ENCODE measurements at regions not wholly inside any gene's neighbourhood (a gene's known extent, or its start where the extent isn't known, plus 50 kb on each side); places are given as distances from the start of the nearest gene placed in this dataset.

- H3K9me3 ChIP-seq (ENCODE audit: control insufficient read depth in 2 of 2, insufficient read depth in 1 of 2, low read length in 1 of 2): no peaks in the 10 kb centered on the region
- no peaks in the 10 kb centered on the region for H3K36me3 ChIP-seq (ENCODE audit: control insufficient read depth in 2 of 2, insufficient read depth in 2 of 2, low read length in 1 of 2)
- no peak for DNase-seq (ENCODE audit: low read depth in 6 of 9, low spot score in 9 of 9)
- WGBS: 97% methylated on average over 6 of the region's 6 CpGs
- H3K27me3 ChIP-seq (ENCODE audit: control insufficient read depth in 2 of 2, insufficient read depth in 1 of 2, low read length in 1 of 2): no peaks in the 10 kb centered on the region
- H3K4me3 ChIP-seq (ENCODE audit: low read length in 2 of 2): no peak overlapping the region
- H3K4me1 ChIP-seq (ENCODE audit: control insufficient read depth in 2 of 2, insufficient read depth in 2 of 2, low read length in 2 of 2): no peaks in the 10 kb centered on the region
- H3K27ac ChIP-seq (ENCODE audit: low read depth in 1 of 2, low read length in 1 of 2): no peak overlapping the region
Measured at GRCh38 chr9:108283696-108284095, 572.1 kb downstream of the ACTL7B start.

GRCh38 chr9:108282872-108283271, 572.9 kb downstream of the ACTL7B start:
- Histone ChIP-seq H3K9me3 (ENCODE audit: control insufficient read depth in 2 of 2, insufficient read depth in 1 of 2, low read length in 1 of 2) (no peaks in the 10 kb centered on the region), H3K36me3 (ENCODE audit: control insufficient read depth in 2 of 2, insufficient read depth in 2 of 2, low read length in 1 of 2) (no peaks in the 10 kb centered on the region), H3K4me3 (ENCODE audit: low read length in 2 of 2) (no peak overlapping the region), H3K27ac (ENCODE audit: low read depth in 1 of 2, low read length in 1 of 2) (no peak overlapping the region), H3K27me3 (ENCODE audit: control insufficient read depth in 2 of 2, insufficient read depth in 1 of 2, low read length in 1 of 2) (no peaks in the 10 kb centered on the region), H3K4me1 (ENCODE audit: control insufficient read depth in 2 of 2, insufficient read depth in 2 of 2, low read length in 2 of 2) (no peaks in the 10 kb centered on the region)
- 82% methylated on average over 4 of the region's 4 CpGs for WGBS
- no peak for DNase-seq (ENCODE audit: low read depth in 6 of 9, low spot score in 9 of 9)

GRCh38 chr9:108281696-108282095, 574.1 kb downstream of the ACTL7B start:
- no peaks in the 10 kb centered on the region for H3K27me3 ChIP-seq (ENCODE audit: control insufficient read depth in 2 of 2, insufficient read depth in 1 of 2, low read length in 1 of 2)
- H3K27ac ChIP-seq (ENCODE audit: low read depth in 1 of 2, low read length in 1 of 2): no peak overlapping the region
- no peaks in the 10 kb centered on the region for H3K9me3 ChIP-seq (ENCODE audit: control insufficient read depth in 2 of 2, insufficient read depth in 1 of 2, low read length in 1 of 2)
- no peak overlapping the region for H3K4me3 ChIP-seq (ENCODE audit: low read length in 2 of 2)
- DNase-seq (ENCODE audit: low read depth in 6 of 9, low spot score in 9 of 9): no peak
- no peaks in the 10 kb centered on the region for H3K4me1 ChIP-seq (ENCODE audit: control insufficient read depth in 2 of 2, insufficient read depth in 2 of 2, low read length in 2 of 2)
- 90% methylated on average over 1 of the region's 1 CpG for WGBS
- H3K36me3 ChIP-seq (ENCODE audit: control insufficient read depth in 2 of 2, insufficient read depth in 2 of 2, low read length in 1 of 2): no peaks in the 10 kb centered on the region

GRCh38 chr9:108278341-108278740, 577.4 kb downstream of the ACTL7B start:
- H3K36me3 ChIP-seq (ENCODE audit: control insufficient read depth in 2 of 2, insufficient read depth in 2 of 2, low read length in 1 of 2): no peaks in the 10 kb centered on the region
- no peak for DNase-seq (ENCODE audit: low read depth in 6 of 9, low spot score in 9 of 9)
- no peak overlapping the region for H3K27ac ChIP-seq (ENCODE audit: low read depth in 1 of 2, low read length in 1 of 2)

GRCh38 chr9:108277216-108277615, 578.6 kb downstream of the ACTL7B start:
- no peak overlapping the region for H3K27ac ChIP-seq (ENCODE audit: low read depth in 1 of 2, low read length in 1 of 2)
- peaks cover 0 to 5% of the 10 kb centered on the region in 2 donors for H3K4me1 ChIP-seq (ENCODE audit: control insufficient read depth in 2 of 2, insufficient read depth in 2 of 2, low read length in 2 of 2)
- H3K27me3 ChIP-seq (ENCODE audit: control insufficient read depth in 2 of 2, insufficient read depth in 1 of 2, low read length in 1 of 2): no peaks in the 10 kb centered on the region
- no peak for DNase-seq (ENCODE audit: low read depth in 6 of 9, low spot score in 9 of 9)
- no peaks in the 10 kb centered on the region for H3K36me3 ChIP-seq (ENCODE audit: control insufficient read depth in 2 of 2, insufficient read depth in 2 of 2, low read length in 1 of 2)
- H3K4me3 ChIP-seq (ENCODE audit: low read length in 2 of 2): no peak overlapping the region
- no peaks in the 10 kb centered on the region for H3K9me3 ChIP-seq (ENCODE audit: control insufficient read depth in 2 of 2, insufficient read depth in 1 of 2, low read length in 1 of 2)

More at GRCh38 chr9:108278341-108278740, 577.4 kb downstream of the ACTL7B start:
- no peaks in the 10 kb centered on the region for H3K27me3 ChIP-seq (ENCODE audit: control insufficient read depth in 2 of 2, insufficient read depth in 1 of 2, low read length in 1 of 2)
- no peaks in the 10 kb centered on the region for H3K4me1 ChIP-seq (ENCODE audit: control insufficient read depth in 2 of 2, insufficient read depth in 2 of 2, low read length in 2 of 2)
- H3K9me3 ChIP-seq (ENCODE audit: control insufficient read depth in 2 of 2, insufficient read depth in 1 of 2, low read length in 1 of 2): no peaks in the 10 kb centered on the region
- no peak overlapping the region for H3K4me3 ChIP-seq (ENCODE audit: low read length in 2 of 2)

- DNase-seq (ENCODE audit: low read depth in 6 of 9, low spot score in 9 of 9): no peak
- Histone ChIP-seq H3K9me3 (ENCODE audit: control insufficient read depth in 2 of 2, insufficient read depth in 1 of 2, low read length in 1 of 2) (no peaks in the 10 kb centered on the region), H3K27ac (ENCODE audit: low read depth in 1 of 2, low read length in 1 of 2) (no peak overlapping the region), H3K36me3 (ENCODE audit: control insufficient read depth in 2 of 2, insufficient read depth in 2 of 2, low read length in 1 of 2) (no peaks in the 10 kb centered on the region), H3K27me3 (ENCODE audit: control insufficient read depth in 2 of 2, insufficient read depth in 1 of 2, low read length in 1 of 2) (no peaks in the 10 kb centered on the region), H3K4me1 (ENCODE audit: control insufficient read depth in 2 of 2, insufficient read depth in 2 of 2, low read length in 2 of 2) (peaks cover 0 to 9% of the 10 kb centered on the region in 2 donors), H3K4me3 (ENCODE audit: low read length in 2 of 2) (no peak overlapping the region)
- 92% methylated on average over 2 of the region's 2 CpGs for WGBS
Measured at GRCh38 chr9:108275906-108276305, 579.9 kb downstream of the ACTL7B start.

- Histone ChIP-seq H3K27me3 (ENCODE audit: control insufficient read depth in 2 of 2, insufficient read depth in 1 of 2, low read length in 1 of 2) (no peaks in the 10 kb centered on the region), H3K36me3 (ENCODE audit: control insufficient read depth in 2 of 2, insufficient read depth in 2 of 2, low read length in 1 of 2) (no peaks in the 10 kb centered on the region), H3K4me1 (ENCODE audit: control insufficient read depth in 2 of 2, insufficient read depth in 2 of 2, low read length in 2 of 2) (peaks cover 0 to 9% of the 10 kb centered on the region in 2 donors), H3K4me3 (ENCODE audit: low read length in 2 of 2) (no peak overlapping the region), H3K9me3 (ENCODE audit: control insufficient read depth in 2 of 2, insufficient read depth in 1 of 2, low read length in 1 of 2) (no peaks in the 10 kb centered on the region), H3K27ac (ENCODE audit: low read depth in 1 of 2, low read length in 1 of 2) (no peak overlapping the region)
- 96% methylated on average over 5 of the region's 5 CpGs for WGBS
- DNase-seq (ENCODE audit: low read depth in 6 of 9, low spot score in 9 of 9): no peak
Measured at GRCh38 chr9:108274971-108275370, 580.8 kb downstream of the ACTL7B start.

GRCh38 chr9:108273988-108274387, 581.8 kb downstream of the ACTL7B start:
- WGBS: 97% methylated on average over 2 of the region's 2 CpGs

GRCh38 chr9:108272349-108272899, 583.4 kb downstream of the ACTL7B start:
- Histone ChIP-seq H3K27ac (ENCODE audit: low read depth in 1 of 2, low read length in 1 of 2) (peak overlapping the region in 1 of 2 donors; percentile 26), H3K4me3 (ENCODE audit: low read length in 2 of 2) (no peak overlapping the region), H3K36me3 (ENCODE audit: control insufficient read depth in 2 of 2, insufficient read depth in 2 of 2, low read length in 1 of 2) (no peaks in the 10 kb centered on the region), H3K9me3 (ENCODE audit: control insufficient read depth in 2 of 2, insufficient read depth in 1 of 2, low read length in 1 of 2) (no peaks in the 10 kb centered on the region), H3K4me1 (ENCODE audit: control insufficient read depth in 2 of 2, insufficient read depth in 2 of 2, low read length in 2 of 2) (peaks cover 0 to 9% of the 10 kb centered on the region in 2 donors), H3K27me3 (ENCODE audit: control insufficient read depth in 2 of 2, insufficient read depth in 1 of 2, low read length in 1 of 2) (no peaks in the 10 kb centered on the region)
- DNase-seq (ENCODE audit: low read depth in 6 of 9, low spot score in 9 of 9): no peak
- 67% methylated on average over 7 of the region's 7 CpGs for WGBS

More at GRCh38 chr9:108273988-108274387, 581.8 kb downstream of the ACTL7B start:
- no peaks in the 10 kb centered on the region for H3K36me3 ChIP-seq (ENCODE audit: control insufficient read depth in 2 of 2, insufficient read depth in 2 of 2, low read length in 1 of 2)
- peaks cover 0 to 9% of the 10 kb centered on the region in 2 donors for H3K4me1 ChIP-seq (ENCODE audit: control insufficient read depth in 2 of 2, insufficient read depth in 2 of 2, low read length in 2 of 2)
- no peaks in the 10 kb centered on the region for H3K9me3 ChIP-seq (ENCODE audit: control insufficient read depth in 2 of 2, insufficient read depth in 1 of 2, low read length in 1 of 2)
- H3K27me3 ChIP-seq (ENCODE audit: control insufficient read depth in 2 of 2, insufficient read depth in 1 of 2, low read length in 1 of 2): no peaks in the 10 kb centered on the region
- no peak overlapping the region for H3K27ac ChIP-seq (ENCODE audit: low read depth in 1 of 2, low read length in 1 of 2)
- DNase-seq (ENCODE audit: low read depth in 6 of 9, low spot score in 9 of 9): no peak
- H3K4me3 ChIP-seq (ENCODE audit: low read length in 2 of 2): no peak overlapping the region
